GM12864 (cell line): ENCODE measurements at regions not wholly inside any gene's neighbourhood (a gene's known extent, or its start where the extent isn't known, plus 50 kb on each side); places are given as distances from the start of the nearest gene placed in this dataset.
"Not testable (repeated sequence)": the region's sequence is repeated elsewhere in the genome, so short reads cannot be mapped to it uniquely, and the experiment has no call there.

Experiments used
- DNase-seq: peaks from one replicate; pipeline ENCODE4 v3.0.0-alpha.2; 2011; ENCODE audit warnings: low read depth
- H3K4me3 ChIP-seq: 2 replicates; pipeline ENCODE4 v1.5.1; 2011; ENCODE audit warnings: mild to moderate bottlenecking, low read depth, low read length, control low read depth
- CTCF ChIP-seq: IDR thresholded peaks from 2 replicates; pipeline ENCODE4 v1.5.1; 2011; ENCODE audit warnings: low read depth, mild to moderate bottlenecking, moderate library complexity, low read length, control low read depth, inconsistent platforms; ENCODE audit errors: missing control alignments

GRCh38 chr4:150005537-150005936 lies 72.7 kb upstream of the DCLK2 start:
- no peak for TF ChIP-seq CTCF
- no peak for DNase-seq
- H3K4me3 ChIP-seq: no peak overlapping the region

- no peak for DNase-seq
- H3K4me3 ChIP-seq: no peak overlapping the region
- no peak for TF ChIP-seq CTCF
These were observed 72.0 kb upstream of the DCLK2 start for GRCh38 chr4:150006197-150006596.

GRCh38 chr4:150007512-150007911 lies 70.7 kb upstream of the DCLK2 start:
- DNase-seq: no peak
- H3K4me3 ChIP-seq: no peak overlapping the region
- TF ChIP-seq CTCF: no peak

GRCh38 chr4:150008546-150008945 lies 69.7 kb upstream of the DCLK2 start:
- no peak for DNase-seq
- no peak overlapping the region for H3K4me3 ChIP-seq
- no peak for TF ChIP-seq CTCF

- TF ChIP-seq CTCF: no peak
- no peak overlapping the region for H3K4me3 ChIP-seq
- no peak for DNase-seq
These were observed 68.7 kb upstream of the DCLK2 start for GRCh38 chr4:150009533-150009932.

GRCh38 chr4:150010525-150011126 lies 67.6 kb upstream of the DCLK2 start:
- TF ChIP-seq CTCF: peak; percentile 43
- no peak overlapping the region for H3K4me3 ChIP-seq
- no peak for DNase-seq

GRCh38 chr4:150012851-150013360 lies 65.3 kb upstream of the DCLK2 start:
- TF ChIP-seq CTCF: no peak
- H3K4me3 ChIP-seq: no peak overlapping the region
- no peak for DNase-seq

- not testable (repeated sequence) for H3K4me3 ChIP-seq, DNase-seq
These were observed 62.3 kb upstream of the DCLK2 start for GRCh38 chr4:150015910-150016309.

GRCh38 chr4:150016621-150017020 lies 61.6 kb upstream of the DCLK2 start:
- not testable (repeated sequence) for H3K4me3 ChIP-seq, DNase-seq
